WERI-Rb-1 (cell line): ENCODE measurements at regions not wholly inside any gene's neighbourhood (a gene's known extent, or its start where the extent isn't known, plus 50 kb on each side); places are given as distances from the start of the nearest gene placed in this dataset.

ENCODE experiments used
- DNase-seq: peaks from one replicate; pipeline ENCODE4 v3.0.0-alpha.2; 2020
- H3K27ac ChIP-seq: fragments of 250-450 bp; sonication (Bioruptor Pico); 2 replicates; pipeline ENCODE4 v1.5.1; 2020; ENCODE audit warnings: mild to moderate bottlenecking, moderate library complexity
- H3K27me3 ChIP-seq: fragments of 250-450 bp; sonication (Bioruptor Pico); 2 replicates; pipeline ENCODE4 v1.5.1; 2021; ENCODE audit warnings: mild to moderate bottlenecking, low read depth, moderate library complexity; ENCODE audit not compliant: insufficient read depth, severe bottlenecking
- H3K36me3 ChIP-seq: fragments of 250-450 bp; sonication (Bioruptor Pico); 2 replicates; pipeline ENCODE4 v1.5.1; 2020; ENCODE audit warnings: mild to moderate bottlenecking, moderate library complexity
- H3K4me3 ChIP-seq: 2 replicates; pipeline ENCODE4 v1.5.1; 2011; ENCODE audit warnings: low read depth, mild to moderate bottlenecking, control low read depth, low read length
- H3K9me3 ChIP-seq: fragments of 250-450 bp; sonication (Bioruptor Pico); 2 replicates; pipeline ENCODE4 v1.5.1; 2021; ENCODE audit warnings: mild to moderate bottlenecking, moderate library complexity; ENCODE audit not compliant: severe bottlenecking
- CTCF ChIP-seq: IDR thresholded peaks from 2 replicates; pipeline ENCODE4 v1.5.1; 2011; ENCODE audit warnings: low read depth, mild to moderate bottlenecking, control low read depth, inconsistent platforms, low read length

GRCh38 chr6:91376686-91377085 is 789.8 kb upstream of the MAP3K7 start:
- H3K27me3 ChIP-seq = no peaks in the 10 kb centered on the region
- no peak overlapping the region for H3K4me3 ChIP-seq
- TF ChIP-seq CTCF = no peak
- no peaks in the 10 kb centered on the region for H3K9me3 ChIP-seq
- H3K36me3 ChIP-seq = no peaks in the 10 kb centered on the region
- DNase-seq = no peak
- H3K27ac ChIP-seq = no peak overlapping the region

DNA sequence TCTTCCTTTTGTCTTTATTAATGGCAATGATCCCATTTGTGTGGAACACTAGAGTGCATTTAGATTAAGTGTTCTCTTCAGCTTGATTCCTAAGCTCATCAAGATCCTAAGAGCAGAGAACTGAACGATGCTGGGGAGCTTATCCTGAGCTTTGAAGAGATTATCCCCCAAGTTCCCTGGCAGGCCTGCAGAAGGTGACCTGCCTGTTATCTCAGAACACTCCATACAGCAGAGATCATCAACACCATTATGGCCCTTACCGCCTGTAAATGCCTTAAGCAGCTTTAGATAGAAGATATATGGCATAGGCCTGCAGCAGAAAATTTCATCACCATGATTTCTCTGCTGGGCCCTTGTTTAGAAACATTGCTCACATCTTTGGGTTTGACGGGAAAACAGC is 779.9 kb upstream of the MAP3K7 start:
- TF ChIP-seq CTCF = no peak
- Histone ChIP-seq H3K4me3 (no peak overlapping the region), H3K27me3 (no peaks in the 10 kb centered on the region), H3K36me3 (no peaks in the 10 kb centered on the region), H3K9me3 (peaks cover 3% of the 10 kb centered on the region), H3K27ac (no peak overlapping the region)
- peak; percentile 86 for DNase-seq

GRCh38 chr6:91358986-91359385 is 772.1 kb upstream of the MAP3K7 start:
- Histone ChIP-seq H3K4me3 (no peak overlapping the region), H3K27me3 (no peaks in the 10 kb centered on the region), H3K27ac (no peak overlapping the region), H3K9me3 (no peaks in the 10 kb centered on the region), H3K36me3 (no peaks in the 10 kb centered on the region)
- no peak for DNase-seq
- TF ChIP-seq CTCF = no peak

DNA sequence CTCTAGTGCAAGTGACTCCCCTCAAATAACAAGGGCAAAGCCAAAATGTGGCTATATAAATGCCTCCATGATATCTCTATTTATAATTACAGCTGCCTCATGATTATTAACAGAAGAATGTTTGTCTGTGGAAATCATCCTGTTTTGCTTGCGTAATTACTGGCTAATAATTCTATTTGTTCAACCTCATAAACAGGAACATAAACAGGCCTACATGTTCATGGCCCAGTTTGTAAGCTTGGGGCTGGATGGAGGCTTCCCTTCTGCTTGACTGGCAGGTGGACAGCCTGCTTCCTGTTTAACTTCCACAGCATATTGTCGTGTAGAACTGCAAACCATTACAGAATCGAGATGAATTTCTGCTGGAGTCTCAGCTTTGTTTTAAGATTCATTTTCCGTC is 766.0 kb upstream of the MAP3K7 start:
- H3K4me3 ChIP-seq = no peak overlapping the region
- H3K27ac ChIP-seq = no peak overlapping the region
- H3K36me3 ChIP-seq = no peaks in the 10 kb centered on the region
- TF ChIP-seq CTCF = no peak
- no peaks in the 10 kb centered on the region for H3K27me3 ChIP-seq
- no peak for DNase-seq
- no peaks in the 10 kb centered on the region for H3K9me3 ChIP-seq

DNA sequence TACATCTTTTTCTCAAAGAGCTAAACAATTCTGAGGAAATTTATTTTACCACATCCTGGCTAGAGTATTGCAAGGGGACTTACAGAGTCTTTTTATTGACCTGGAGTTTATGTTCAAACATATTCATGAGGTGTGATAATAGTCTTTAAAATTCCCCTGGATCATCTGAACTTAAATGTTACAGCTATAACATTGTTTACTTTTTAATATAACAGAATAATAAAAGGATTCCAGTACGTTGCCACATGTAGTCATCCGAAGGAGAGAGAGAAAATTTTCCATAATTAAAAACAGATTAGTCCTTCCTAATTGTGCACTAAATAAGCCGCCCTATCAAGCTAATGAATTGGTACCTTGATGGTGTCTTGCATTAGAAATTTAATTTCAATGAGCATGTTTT is 765.4 kb upstream of the MAP3K7 start:
- H3K36me3 ChIP-seq = no peaks in the 10 kb centered on the region
- H3K27me3 ChIP-seq = no peaks in the 10 kb centered on the region
- no peak for DNase-seq
- H3K9me3 ChIP-seq = no peaks in the 10 kb centered on the region
- TF ChIP-seq CTCF = no peak
- H3K4me3 ChIP-seq = no peak overlapping the region
- no peak overlapping the region for H3K27ac ChIP-seq

DNA sequence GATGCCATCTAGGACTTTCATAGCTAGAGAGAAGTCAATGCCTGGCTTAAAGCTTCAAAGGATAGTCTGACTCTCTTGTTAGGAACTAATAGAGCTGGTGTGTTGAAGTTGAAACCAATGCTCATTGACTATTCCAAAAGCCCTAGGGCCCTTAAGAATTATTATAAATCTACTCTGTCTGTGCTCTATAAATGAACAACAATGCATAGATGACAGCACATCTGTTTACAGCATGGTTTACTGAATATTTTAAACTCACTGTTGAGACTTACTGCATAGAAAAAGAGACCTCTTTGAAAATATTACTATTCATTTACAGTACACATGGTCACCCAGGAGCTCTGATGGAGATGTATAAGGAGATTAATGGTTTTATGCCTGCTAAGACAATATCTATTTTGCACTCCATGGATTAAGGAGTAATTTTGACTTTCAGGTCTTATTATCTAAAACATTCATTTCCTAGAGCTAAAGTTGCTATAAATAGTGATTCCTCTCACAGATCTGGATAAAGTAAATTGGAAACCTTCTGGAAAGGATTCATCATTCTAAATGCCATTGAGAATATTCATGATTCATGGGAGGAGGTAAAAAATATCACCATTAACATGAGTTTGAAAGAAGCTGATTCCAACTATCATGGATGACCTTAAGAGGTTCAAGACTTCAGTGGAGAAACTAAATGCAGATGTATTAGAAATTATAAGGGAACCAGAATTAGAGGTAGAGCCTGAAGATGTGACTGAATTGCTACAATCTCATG is 763.5 kb upstream of the MAP3K7 start:
- H3K4me3 ChIP-seq = no peak overlapping the region
- DNase-seq = no peak
- H3K27ac ChIP-seq = no peak overlapping the region
- TF ChIP-seq CTCF = no peak
- no peaks in the 10 kb centered on the region for H3K36me3 ChIP-seq
- no peaks in the 10 kb centered on the region for H3K27me3 ChIP-seq
- no peaks in the 10 kb centered on the region for H3K9me3 ChIP-seq
